Epidermal melanocyte (primary cell): ENCODE measurements at regions not wholly inside any gene's neighbourhood (a gene's known extent, or its start where the extent isn't known, plus 50 kb on each side); places are given as distances from the start of the nearest gene placed in this dataset.
"Not testable (repeated sequence)": the region's sequence is repeated elsewhere in the genome, so short reads cannot be mapped to it uniquely, and the experiment has no call there.

ENCODE experiments used
- DNase-seq: peaks from one replicate; pipeline ENCODE4 v3.0.0; 2011; ENCODE audit warnings: low spot score; ENCODE audit not compliant: insufficient read length

DNA sequence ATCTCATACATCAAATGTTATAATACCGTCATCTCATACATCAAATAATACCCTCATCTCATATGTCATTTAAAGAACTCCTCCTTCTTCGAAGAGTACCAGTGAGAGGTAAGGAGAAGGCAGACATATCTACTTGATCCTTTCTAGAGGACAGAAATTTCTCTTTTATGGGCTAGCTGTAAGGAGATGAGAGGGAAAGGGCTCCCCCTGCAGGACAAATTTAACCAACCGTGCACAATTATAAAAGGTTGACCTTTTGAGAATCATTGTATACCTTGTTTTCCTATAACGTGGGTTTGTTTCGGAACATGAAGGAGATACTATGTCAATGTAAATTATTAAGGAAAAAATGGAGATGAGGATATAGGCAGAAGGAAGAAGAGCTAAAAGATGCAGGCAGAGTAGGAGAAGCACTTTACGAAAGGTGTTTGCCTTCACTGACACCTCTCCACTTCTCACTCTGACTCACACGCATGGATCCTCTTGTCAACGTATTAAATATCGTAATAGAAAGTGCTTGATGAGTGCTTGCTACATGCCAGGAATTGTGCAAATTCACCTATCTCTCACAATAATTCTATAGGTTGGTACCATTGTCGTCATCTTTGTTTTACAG is 465.9 kb upstream of the ERCC4 start:
- DNase-seq = no peak

DNA sequence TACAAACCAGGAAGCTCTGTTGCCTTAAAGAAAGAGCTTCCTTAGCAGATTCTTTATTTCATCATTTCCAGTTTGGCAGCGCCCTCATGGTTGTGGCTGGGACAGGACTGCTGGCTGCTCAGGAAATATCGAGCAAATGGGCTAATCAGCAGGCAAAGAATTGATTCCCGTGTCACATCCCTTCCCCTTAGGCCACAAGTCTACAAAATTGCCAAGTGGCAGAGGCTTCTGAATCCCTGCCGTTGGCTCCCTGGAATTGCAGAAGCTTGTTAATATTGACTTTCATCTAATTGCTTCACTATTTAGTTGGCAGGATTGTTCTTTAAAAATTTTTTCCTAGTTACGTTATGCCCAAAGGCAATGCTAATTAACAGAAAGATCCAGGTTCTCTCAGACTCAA is 456.3 kb upstream of the ERCC4 start:
- DNase-seq = no peak

DNA sequence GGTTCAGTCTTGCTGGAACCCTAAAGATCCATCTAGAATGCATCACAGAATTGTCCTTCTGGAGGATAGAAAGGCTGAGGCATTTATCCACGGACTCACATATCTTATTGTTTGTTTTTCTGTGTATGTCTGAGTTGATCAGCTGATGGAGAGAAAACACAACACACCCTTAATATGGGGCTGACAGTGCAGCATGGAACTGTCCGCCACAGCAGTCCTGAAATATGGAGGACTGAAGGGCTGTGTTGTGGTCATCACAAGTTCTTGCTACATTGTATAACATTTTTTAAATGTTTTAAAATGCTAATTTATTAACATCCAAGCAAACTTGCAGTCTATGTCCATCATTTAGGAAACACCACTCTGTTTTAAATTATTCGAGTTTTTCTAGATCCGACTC is 448.9 kb upstream of the ERCC4 start:
- DNase-seq = no peak

DNA sequence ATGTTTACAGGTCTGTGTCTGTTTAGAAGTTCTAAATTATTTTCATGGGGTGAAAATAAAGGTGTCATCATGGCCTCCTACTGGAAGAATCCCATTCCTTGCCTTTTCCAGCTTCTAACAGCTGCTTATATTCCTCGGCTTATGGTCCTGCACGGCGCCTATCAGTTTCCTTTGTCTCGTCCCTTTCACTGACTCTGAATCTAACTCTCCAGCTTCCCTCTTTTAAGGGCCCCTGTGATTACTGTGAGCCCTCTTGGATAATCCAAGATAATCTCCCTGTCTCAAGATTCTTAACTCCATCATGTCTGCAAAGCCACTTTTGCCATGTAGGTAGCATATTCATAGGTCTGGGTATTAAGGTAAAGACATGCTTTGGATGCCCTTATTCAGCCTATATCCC is 441.0 kb upstream of the ERCC4 start:
- DNase-seq = no peak

DNA sequence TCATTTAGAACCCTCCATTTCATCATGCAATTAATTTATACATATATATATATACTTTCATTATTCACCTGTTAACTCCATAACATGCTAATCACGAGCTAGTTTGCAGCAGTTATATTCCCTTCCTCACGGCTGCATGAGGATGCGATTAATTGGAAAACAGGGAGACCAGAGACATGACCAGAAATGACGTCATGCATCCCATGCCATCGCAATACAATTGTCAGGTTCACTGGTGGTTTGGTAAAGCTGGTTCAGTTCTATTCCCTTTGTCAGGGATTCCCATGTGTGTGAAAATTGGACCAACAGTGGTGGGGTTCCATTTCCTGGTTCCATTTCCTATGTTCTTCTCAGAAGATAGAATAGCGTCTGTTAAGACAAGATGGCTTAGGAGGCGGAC is 440.4 kb upstream of the ERCC4 start:
- DNase-seq = no peak

DNA sequence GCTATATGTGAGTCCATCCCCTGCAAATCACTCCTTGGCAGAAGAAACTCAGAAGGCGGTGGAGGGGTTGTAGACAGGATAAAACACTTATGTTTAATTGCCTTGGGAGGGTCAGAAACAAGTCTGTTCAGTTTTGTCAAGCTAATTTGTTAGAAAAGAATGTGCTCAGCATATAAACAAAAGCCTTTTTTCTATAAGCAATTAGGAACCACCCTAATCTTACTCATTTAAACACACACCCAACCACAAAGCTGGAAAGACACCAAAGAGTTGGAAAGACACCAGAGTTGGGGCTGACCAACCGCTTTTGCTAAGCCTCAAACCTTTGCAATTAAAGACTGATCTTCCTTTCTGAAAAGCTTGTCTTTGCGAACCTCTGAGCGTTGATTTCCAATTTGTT is 439.2 kb upstream of the ERCC4 start:
- no peak for DNase-seq

DNA sequence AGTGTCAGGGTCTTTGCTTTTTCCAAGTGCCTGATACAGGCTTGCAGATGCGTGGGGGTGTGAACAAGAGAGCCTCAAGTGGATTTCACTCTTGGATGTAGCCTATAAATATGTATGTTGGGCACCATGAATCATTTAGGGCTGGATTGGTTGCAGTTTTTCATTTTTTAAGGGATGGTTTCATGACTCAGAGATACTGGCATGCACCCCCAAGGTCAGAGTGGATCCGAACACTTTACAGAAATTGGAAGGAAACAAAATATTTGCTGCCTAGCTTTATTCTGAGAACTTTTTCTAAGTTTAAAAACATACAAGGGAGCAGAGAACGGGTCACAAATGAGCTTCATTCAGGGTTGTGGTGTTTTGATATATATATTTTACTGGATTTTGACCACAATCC is 436.8 kb upstream of the ERCC4 start:
- no peak for DNase-seq

DNA sequence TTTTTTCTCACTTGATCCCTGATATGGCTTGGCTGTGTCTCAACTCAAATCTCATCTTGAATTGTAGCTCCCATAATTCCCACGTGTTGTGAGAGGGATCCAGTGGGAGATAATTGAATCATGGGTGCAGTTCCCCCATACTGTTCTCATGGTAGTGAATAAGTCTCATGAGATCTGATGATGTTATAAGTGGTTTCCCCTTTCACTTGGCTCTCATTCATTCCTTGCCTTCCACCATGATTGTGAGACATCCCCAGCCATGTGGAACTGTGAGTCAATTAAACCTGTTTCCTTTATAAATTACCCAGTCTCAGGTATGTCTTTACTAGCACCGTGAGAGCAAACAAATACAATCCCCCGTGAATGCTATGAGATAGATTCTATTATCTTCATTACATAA is 430.5 kb upstream of the ERCC4 start:
- not testable (repeated sequence) for DNase-seq

DNA sequence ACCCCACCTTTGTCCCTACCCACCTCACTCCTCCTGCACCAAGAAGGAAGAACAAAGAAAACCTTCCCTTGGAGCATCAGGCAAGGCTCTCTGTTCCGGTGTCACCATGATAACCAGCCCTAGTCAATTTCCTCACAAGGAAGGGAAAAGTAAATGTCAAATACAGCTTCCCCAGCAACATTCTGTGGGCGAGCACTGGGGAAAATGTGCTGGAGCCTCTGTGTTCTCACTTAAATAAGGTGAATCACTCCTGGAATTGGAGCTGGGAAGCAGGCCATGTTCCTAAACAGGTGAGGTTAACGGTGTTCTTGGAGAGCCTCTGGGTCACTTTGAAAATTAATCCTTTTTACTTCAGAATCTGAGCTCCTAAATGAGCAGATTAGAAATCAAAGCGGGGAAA is 427.9 kb upstream of the ERCC4 start:
- no peak for DNase-seq

DNA sequence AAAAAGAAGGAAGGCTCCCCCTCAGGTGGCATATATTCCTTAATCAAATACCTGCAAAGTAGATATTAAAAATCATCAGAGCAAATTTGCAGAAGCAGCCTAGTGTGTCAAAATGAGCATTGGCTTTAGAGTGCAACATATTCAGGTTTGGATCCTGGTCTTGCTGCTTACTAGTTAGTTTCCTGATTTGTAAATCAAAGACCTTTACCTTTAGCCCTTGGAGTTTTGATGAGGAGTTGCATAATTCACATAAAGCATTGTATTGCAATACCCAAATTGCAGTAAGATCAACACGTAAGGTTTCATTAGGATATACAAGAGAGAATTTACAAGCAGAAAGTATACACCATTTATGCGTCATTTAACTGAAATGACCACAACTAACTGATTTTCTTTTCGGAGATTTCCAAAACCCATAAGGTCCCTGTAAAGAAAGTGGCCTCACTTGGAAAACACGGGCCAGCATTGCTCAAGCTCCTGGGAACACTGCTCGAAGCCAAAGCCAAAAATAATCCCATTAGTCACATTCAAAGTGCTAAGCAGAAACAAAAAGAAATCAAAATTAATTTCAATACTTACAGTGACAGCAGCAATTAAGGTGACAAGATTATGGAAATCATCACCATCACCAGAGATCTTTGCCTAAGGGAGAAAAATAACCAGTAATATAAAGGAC is 415.9 kb upstream of the ERCC4 start:
- no peak for DNase-seq

DNA sequence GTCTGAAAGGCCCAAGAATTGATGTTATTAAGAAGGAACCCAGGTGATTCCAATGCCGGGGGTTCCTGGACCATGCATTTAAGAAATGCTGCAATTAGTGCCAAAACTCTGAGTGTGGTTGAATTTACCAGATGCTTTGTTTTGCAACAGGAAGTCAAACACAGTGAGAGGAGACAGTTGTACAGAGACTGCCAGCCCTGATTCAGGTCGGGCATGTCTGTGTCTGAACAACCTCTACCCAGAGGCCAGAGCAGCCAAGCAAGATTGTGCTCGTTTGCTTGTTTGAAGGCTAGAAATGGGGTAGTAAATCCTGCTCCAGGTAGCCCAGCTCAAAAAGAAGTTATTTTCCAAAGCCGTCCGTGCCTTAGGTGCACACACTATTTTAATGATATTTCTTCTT is 412.4 kb upstream of the ERCC4 start:
- no peak for DNase-seq

DNA sequence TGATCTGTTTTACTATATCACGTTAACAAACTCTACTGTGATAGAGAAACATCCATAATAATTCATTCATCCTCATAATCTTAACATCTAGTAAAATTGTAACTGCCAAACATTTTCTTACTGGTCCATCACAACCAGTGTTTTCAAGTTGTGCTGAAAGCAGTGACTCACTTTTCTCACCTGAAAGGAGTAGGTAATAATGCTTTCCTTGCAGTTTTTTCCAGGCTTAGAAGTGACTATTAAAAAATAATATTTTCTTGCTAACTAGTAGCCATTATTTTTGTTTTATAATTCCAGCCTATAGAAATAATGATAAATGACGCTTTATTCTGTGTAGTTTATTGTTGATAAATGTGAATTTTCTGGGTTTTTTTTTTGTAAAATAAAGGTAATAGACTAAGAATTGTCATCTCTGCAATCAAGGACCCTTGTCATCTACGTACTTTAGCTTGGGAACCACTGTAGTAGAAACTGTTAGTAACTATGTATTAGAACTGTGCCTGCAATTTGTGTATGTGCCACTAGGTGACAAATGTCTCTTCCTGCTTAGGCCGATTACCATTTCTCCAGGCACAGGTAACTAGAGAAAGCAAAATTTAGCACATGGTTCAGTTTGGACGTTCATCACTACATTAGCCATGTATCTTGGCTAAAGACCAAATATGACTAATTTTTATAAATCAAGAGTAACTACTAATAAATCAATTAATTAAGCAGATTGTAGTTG is 409.4 kb upstream of the ERCC4 start:
- DNase-seq = no peak

DNA sequence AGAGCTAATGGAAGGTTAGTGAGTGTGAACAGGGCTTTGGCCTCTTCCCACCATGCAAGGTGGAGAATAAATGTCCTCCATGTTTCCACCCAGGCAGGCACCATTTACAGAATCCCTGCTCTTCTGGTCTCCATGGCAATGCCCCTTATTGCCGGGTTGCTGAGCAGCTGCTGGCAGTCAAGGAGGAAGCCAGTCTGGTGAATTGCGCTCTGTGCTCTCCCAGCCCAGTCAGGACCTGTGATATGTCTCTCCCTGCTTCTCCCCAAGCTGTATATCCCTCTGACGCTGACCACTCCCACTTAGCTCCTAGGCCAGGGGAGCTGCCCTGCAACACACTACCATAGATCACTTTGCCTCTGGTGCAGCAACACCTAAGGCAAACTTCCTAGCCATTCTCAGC is 402.1 kb upstream of the ERCC4 start:
- DNase-seq = no peak

DNA sequence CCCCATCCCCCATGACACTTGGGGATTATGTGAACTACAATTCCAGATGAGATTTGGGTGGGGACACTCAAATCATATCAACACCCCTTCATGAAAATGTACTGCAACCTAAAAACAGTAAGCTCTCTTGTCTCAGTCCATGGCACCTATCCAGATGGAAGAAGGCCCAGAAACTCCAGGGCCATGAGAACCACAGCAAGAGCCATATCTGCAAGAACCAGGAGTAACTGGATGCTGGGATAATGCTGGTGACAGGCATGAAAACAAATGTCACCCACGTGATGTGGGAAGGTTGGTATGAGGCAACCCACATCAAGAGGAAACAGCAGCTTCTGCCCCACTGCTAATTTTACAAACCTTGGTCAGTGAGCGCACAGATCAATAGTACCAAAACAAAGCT is 400.1 kb upstream of the ERCC4 start:
- DNase-seq = no peak

DNA sequence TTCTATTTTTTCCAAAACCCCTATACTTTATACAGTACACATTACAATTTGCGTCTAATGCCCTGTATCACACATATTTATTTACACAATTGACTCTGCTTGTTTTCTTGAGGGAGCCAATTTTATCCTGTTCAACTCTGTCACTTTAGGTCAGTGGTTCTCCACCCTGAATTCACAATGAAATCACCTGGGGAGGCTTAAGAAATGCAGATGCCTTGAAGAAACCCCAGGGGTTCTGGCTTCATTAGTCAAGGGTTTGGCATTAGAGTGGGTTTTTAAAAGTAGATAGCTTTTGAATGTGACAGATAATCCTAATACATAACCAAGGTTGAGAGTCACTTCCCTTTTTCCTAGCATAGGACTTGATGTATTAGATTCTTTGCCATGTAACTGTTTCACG is 398.6 kb upstream of the ERCC4 start:
- DNase-seq = no peak

DNA sequence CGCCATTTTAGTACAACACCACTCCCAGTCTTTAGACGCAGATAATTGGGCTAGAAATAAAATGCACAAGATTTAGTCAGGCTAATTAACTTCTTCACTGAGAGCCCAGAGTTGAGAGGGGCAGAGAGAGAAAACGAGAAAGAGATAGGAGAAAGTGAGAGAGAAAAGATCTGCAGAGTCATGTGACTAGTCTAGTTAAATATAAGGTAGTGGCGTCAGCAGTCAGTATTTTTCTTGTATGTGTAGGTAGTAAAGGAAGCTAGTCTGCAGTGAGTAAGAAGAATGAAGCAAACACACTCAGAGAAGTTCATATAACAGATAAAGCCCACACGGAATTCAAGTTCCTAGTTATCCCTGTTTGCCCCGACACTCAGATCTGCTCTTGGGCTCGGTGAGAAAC is 392.6 kb upstream of the ERCC4 start:
- no peak for DNase-seq

DNA sequence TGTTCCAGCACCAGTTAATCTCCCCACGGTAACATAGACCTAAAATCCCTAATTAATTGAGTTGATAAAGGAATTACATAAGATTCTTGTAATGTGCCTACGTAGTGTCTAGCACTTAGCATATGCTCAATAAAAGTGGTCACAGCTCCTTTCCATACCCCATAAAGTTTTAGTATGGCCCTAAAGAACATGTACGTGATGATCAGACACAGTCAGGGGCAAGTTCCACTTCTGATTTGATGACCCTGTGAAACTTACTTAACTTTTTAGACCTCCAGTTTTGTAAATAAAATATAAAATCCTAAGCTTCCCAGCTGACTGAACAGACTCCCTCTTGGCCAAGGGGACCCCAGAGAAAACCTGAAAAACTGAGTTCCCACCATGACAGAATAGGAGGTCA is 391.3 kb upstream of the ERCC4 start:
- no peak for DNase-seq

DNA sequence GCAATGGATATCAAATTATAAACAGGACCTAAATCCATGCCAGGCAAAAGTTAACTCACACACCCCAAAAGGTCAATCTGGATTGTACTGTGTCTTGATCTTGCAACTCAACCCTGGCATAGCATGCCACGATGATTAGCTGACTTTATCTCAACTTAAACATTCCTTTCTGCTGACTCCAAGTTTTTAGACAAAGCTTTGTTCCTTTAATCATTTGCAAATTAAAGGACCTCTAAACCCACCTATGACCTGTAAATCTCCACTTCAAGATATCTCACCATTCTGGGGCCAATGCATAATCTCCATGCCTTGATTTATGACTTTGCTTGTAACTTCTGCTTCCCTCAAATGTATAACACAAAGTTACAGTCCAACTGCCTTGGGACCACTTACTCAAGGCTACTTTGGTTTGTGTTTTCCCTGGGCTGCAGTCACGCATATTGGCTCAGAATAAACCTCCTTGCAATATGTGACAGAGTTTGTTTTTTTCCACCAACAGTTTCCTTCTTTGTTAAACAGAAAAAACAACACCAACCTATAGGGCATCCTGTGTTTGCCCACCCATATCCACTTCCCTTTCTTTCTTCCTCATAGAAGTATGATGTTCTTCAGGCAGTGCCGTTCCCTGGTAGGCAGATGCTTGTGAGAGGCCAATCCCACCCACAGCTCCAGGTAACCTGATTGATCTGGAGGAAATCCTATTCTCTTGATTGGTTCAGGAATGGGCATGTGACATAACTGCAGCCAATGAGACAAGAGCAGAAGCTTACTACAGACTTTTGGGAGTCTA is 390.6 kb upstream of the ERCC4 start:
- DNase-seq = no peak

DNA sequence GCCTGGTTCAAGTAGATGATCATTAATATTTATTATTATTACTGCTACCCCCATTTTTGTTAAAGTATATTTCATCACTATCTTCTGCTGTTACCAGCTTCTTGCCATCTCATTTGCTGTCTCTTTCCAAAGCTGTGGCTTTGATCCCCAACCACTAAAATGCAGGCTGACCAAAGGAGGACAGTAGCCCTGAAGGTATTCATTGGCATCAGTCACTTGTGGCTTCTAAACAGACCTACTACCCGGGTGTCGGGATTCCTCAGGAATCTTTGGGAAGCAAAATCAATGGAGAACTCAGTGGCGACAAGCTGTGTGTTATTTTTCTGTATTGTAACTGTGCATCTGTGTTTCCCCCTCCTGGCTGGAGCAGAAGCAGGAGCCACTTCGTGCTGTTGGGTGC is 379.2 kb upstream of the ERCC4 start:
- DNase-seq = no peak

DNA sequence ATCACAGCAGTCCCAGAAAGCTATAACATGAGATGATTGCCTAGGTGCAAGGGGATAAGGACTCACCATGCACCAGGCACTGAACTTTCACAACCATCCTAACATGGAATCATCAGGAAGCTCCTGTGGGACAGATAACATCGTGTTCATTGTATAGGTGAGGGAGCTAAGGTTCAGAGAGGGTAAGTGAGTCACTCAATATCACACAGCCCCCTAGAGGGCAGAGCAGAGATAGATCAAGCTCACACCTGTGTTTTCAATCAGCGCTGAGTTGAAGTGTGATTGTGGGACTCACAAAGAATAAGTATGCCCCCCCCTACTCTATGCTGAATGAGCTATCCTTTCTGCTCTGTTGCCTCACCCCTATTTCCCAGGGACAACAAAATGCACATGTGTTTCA is 377.7 kb upstream of the ERCC4 start:
- no peak for DNase-seq

DNA sequence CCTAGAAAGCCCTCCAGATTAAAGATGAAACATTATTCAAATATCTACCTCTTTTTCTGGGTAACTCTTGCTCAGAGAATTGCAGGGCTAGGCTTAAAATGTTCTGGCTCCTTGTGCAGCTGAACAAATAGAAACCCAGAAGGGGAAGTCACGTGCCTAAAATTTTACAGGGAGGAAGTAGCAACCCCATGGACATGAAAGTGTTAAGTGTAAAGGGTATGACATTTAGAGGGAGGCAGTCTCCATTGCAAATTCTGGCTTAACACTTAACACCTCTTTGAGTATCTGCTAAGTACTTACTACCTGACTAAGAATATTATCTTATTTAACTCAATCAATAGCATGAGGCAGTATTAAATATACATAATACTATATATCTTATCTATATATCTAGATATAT is 376.1 kb upstream of the ERCC4 start:
- DNase-seq = no peak

DNA sequence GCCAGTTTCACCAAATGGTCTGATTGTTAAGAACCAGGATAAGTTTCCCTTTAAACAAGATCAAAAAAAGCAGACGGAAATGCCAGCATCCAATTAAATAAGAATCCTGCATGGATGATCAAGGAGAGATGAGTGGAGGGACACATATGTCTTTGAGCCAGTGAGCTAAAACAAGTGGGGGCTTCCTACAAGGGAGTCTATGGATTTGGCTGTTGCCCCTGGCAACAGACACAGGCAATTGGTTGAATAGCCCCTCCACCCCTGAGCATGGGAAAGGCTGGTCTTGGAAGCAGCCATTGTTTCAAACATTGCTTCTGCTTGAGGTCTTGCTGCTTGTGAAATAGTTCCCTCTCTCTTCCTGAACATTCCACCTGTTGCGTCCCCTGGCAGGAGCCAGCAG is 374.7 kb upstream of the ERCC4 start:
- no peak for DNase-seq
